K562 (cell line): ENCODE measurements at regions not wholly inside any gene's neighbourhood (a gene's known extent, or its start where the extent isn't known, plus 50 kb on each side); places are given as distances from the start of the nearest gene placed in this dataset.

Experiments
- ATAC-seq: fragments of 200-7000 bp; cut with Tn5 transposase; 3 replicates; pipeline ENCODE4 v1.9.1; 2020; ENCODE audit warnings: moderate library complexity
- BruUV-seq: library from RNA; stranded (reverse); fragments of 400-500 nt; replicated peaks from 2 replicates; lab custom pipeline; 2021; lab: Mats Ljungman, UMichigan
- CTCF ChIA-PET: fragments of 300-600 bp; formaldehyde crosslinking; extraction: SDS; loops from one replicate; lab custom pipeline; 2021; ENCODE audit warnings: low intra/inter-chr PET ratio; lab: Yijun Ruan, JAX
- POLR2A ChIA-PET: fragments of 300-600, 350-650 bp; sonication (Branson Sonifier 250); formaldehyde crosslinking; extraction: SDS; loops from one replicate; lab custom pipeline; 2021; ENCODE audit warnings: antibody characterized with exemption, inconsistent platforms; lab: Yijun Ruan, JAX
- DNase-seq, 4 experiments: peaks; one replicate each; pipeline versions ENCODE4 v3.0.0 to v3.0.0-alpha.2; 2011 to 2018; ENCODE audit warnings: low spot score in 3 of 4, mixed read lengths in 3 of 4; ENCODE audit errors: extremely low read depth in 1 of 4
- FAIRE-seq: peaks from 2 replicates; lab custom pipeline; 2011; peaks lifted over from hg19 to GRCh38; lab: Jason Lieb, UNC
- H2AFZ ChIP-seq: 2 replicates; pipeline ENCODE4 v1.6.0; 2011; ENCODE audit warnings: low read depth, low read length, control low read depth, inconsistent platforms
- H3K27ac ChIP-seq: fragments of 200-600 bp; 3 replicates; pipeline ENCODE4 v1.8.0; 2011; ENCODE audit warnings: low read depth, mild to moderate bottlenecking, control low read depth, inconsistent platforms, low read length, moderate library complexity, mixed read lengths; ENCODE audit errors: extremely low read depth
- H3K27me3 ChIP-seq, 2 experiments: fragments of 300-600 bp in 1 of 2; 2 replicates in 1 of 2; 3 replicates in 1 of 2; pipeline versions ENCODE4 v1.6.0 to v1.8.0; 2011; ENCODE audit warnings: inconsistent platforms in 2 of 2, low read length in 2 of 2, mild to moderate bottlenecking in 1 of 2, mixed read lengths in 1 of 2, moderate library complexity in 1 of 2; ENCODE audit not compliant: control insufficient read depth in 2 of 2, insufficient read depth in 2 of 2
- H3K36me3 ChIP-seq: fragments of 300-600 bp; 3 replicates; pipeline ENCODE4 v1.8.0; 2011; ENCODE audit warnings: mild to moderate bottlenecking, low read length, inconsistent platforms; ENCODE audit not compliant: control insufficient read depth, insufficient read depth
- H3K4me1 ChIP-seq, 2 experiments: fragments of 200-600 bp in 1 of 2; replicated peaks in 1 of 2; 2 replicates in 1 of 2; 3 replicates in 1 of 2; pipeline versions ENCODE4 v1.5.1 to v1.8.0; 2011; ENCODE audit warnings: inconsistent platforms in 2 of 2, low read length in 2 of 2, mild to moderate bottlenecking in 1 of 2, mixed read lengths in 1 of 2, moderate library complexity in 1 of 2; ENCODE audit not compliant: control insufficient read depth in 2 of 2, insufficient read depth in 2 of 2
- H3K4me2 ChIP-seq: 2 replicates; pipeline ENCODE4 v1.6.1; 2011; ENCODE audit warnings: low read length, control low read depth, inconsistent platforms, mixed read lengths; ENCODE audit not compliant: insufficient read depth
- H3K4me3 ChIP-seq: fragments of 200-600 bp; sonication (generic), shearing (Covaris generic); 2 replicates; pipeline ENCODE4 v1.5.1; 2016; ENCODE audit warnings: control low read depth, inconsistent platforms
- H3K79me2 ChIP-seq: fragments of 200-600 bp; 3 replicates; pipeline ENCODE4 v1.8.0; 2011; ENCODE audit warnings: low read length, inconsistent platforms; ENCODE audit not compliant: control insufficient read depth, insufficient read depth
- H3K9ac ChIP-seq, 2 experiments: 2 replicates each; pipeline versions ENCODE4 v1.6.0 to v1.6.1; 2011; ENCODE audit warnings: low read depth in 2 of 2, low read length in 2 of 2, control low read depth in 1 of 2, inconsistent platforms in 1 of 2, mild to moderate bottlenecking in 1 of 2, mixed read lengths in 1 of 2; ENCODE audit not compliant: insufficient read depth in 1 of 2
- H3K9me1 ChIP-seq: one replicate; pipeline ENCODE4 v1.6.0; 2011; ENCODE audit warnings: inconsistent platforms, mild to moderate bottlenecking, low read length, moderate library complexity; ENCODE audit not compliant: control insufficient read depth, insufficient read depth
- H3K9me3 ChIP-seq: replicated peaks from 2 replicates; pipeline ENCODE4 v1.5.1; 2011; ENCODE audit warnings: low read depth, low read length, inconsistent platforms; ENCODE audit not compliant: control insufficient read depth, insufficient read depth
- H4K20me1 ChIP-seq: replicated peaks from 2 replicates; pipeline ENCODE4 v1.6.1; 2011; ENCODE audit warnings: low read length, inconsistent platforms, mixed read lengths; ENCODE audit not compliant: control insufficient read depth, insufficient read depth
- RBM17 ChIP-seq: fragments of 200-400 bp; formaldehyde crosslinking; IDR thresholded peaks from 2 replicates; pipeline ENCODE4 v1.6.1; 2017; ENCODE audit warnings: low read depth, mild to moderate bottlenecking, low read length, borderline replicate concordance
- RFX1 ChIP-seq: fragments of 450-650 bp; IDR thresholded peaks from 2 replicates; pipeline ENCODE4 v1.6.1; 2016; ENCODE audit warnings: mild to moderate bottlenecking, moderate library complexity
- SIRT6 ChIP-seq: IDR thresholded peaks from one replicate; pipeline ENCODE4 v1.6.1; 2012; ENCODE audit warnings: low read depth, mild to moderate bottlenecking, control low read depth, inconsistent platforms, low read length, moderate library complexity
- SRSF3 ChIP-seq: fragments of 200-400 bp; formaldehyde crosslinking; IDR thresholded peaks from 2 replicates; pipeline ENCODE4 v1.6.1; 2016; ENCODE audit warnings: mild to moderate bottlenecking, low read length, moderate library complexity; ENCODE audit not compliant: insufficient read depth
- YBX1 ChIP-seq: fragments of 450-650 bp; IDR thresholded peaks from 2 replicates; pipeline ENCODE4 v1.7.1; 2016; ENCODE audit warnings: mild to moderate bottlenecking
- ZNF3 ChIP-seq: fragments of 250-450 bp; sonication (Bioruptor Pico); IDR thresholded peaks from 2 replicates; pipeline ENCODE4 v1.5.0; 2021; ENCODE audit warnings: mild to moderate bottlenecking, moderate library complexity
- ZNF311 ChIP-seq: fragments of 250-450 bp; sonication (Bioruptor Pico); IDR thresholded peaks from 2 replicates; pipeline ENCODE4 v1.4.0; 2020; ENCODE audit warnings: mild to moderate bottlenecking, moderate library complexity
- WGBS: fragments of 100-300 bp; shearing (Covaris generic); methylation state at CpG from one replicate; pipeline ENCODE4 v1.1.6; 2016; ENCODE audit warnings: low coverage, mixed read lengths; ENCODE audit not compliant: insufficient coverage; ENCODE audit errors: missing lambda C conversion rate; 5-methylcytosine and 5-hydroxymethylcytosine counted together
- in situ Hi-C: fragments of 300-500 bp; cut with MboI; formaldehyde crosslinking; loops from 4 replicates; pipeline ENCODE4 v1.15.0; 2018; ENCODE audit warnings: inconsistent platforms, mixed read lengths
- intact Hi-C: fragments of 100-400 bp; cut with micrococcal nuclease; formaldehyde crosslinking; loops from 2 replicates; pipeline ENCODE4 v1.14.2; 2022
- TF ChIP-seq, protein P1 (sequence below): IDR thresholded peaks from 2 replicates; pipeline ENCODE4 v1.6.1; 2011; ENCODE audit warnings: borderline replicate concordance, low read depth, mild to moderate bottlenecking, moderate library complexity, low read length; ENCODE audit not compliant: insufficient read depth, poor library complexity, severe bottlenecking
- TF ChIP-seq, protein P2 (sequence below), 2 experiments: fragments of 450-650 bp; conservative IDR thresholded peaks; 2 replicates each; pipeline ENCODE4 v1.6.1; 2017; ENCODE audit warnings: mild to moderate bottlenecking in 2 of 2, moderate library complexity in 2 of 2

DNA sequence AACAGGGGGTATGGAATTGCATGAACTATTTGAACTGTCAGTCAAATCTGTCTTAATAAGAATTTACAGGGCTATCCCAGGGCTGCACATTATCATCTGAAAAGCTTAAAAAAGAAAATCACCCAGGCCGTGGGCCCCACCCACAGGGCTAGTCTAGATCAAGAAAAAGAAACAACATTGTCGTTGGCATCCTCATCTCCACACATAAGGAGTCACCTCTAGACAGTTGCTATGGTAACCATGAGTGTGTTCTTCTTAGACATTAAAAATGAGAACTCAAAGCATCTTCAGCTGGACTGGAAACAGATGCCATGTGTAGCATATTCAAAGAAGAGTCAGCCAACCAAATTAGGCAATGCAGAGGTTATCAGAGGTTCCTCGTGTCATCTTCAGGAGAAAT lies 72.3 kb upstream of the CPO start:
- H3K36me3 ChIP-seq, result no peaks in the 10 kb centered on the region
- DNase-seq (no peak), FAIRE-seq (no peak), ATAC-seq (no peak)
- no peaks in the 10 kb centered on the region for H3K27me3 ChIP-seq
- BruUV-seq, result no TSS peak
- no peak overlapping the region for H3K9ac ChIP-seq
- H3K4me3 ChIP-seq, result no peak overlapping the region
- H3K4me1 ChIP-seq, result no peaks in the 10 kb centered on the region
- H3K79me2 ChIP-seq, result no peaks in the 10 kb centered on the region
- ChIA-PET POLR2A (no interaction called here), CTCF (no interaction called here)
- TF ChIP-seq SIRT6 (no peak), RBM17 (no peak), SRSF3 (no peak), ZNF311 (no peak), RFX1 (peak; percentile 70), ZNF3 (no peak), YBX1 (no peak)
- TF ChIP-seq, protein P1, sequence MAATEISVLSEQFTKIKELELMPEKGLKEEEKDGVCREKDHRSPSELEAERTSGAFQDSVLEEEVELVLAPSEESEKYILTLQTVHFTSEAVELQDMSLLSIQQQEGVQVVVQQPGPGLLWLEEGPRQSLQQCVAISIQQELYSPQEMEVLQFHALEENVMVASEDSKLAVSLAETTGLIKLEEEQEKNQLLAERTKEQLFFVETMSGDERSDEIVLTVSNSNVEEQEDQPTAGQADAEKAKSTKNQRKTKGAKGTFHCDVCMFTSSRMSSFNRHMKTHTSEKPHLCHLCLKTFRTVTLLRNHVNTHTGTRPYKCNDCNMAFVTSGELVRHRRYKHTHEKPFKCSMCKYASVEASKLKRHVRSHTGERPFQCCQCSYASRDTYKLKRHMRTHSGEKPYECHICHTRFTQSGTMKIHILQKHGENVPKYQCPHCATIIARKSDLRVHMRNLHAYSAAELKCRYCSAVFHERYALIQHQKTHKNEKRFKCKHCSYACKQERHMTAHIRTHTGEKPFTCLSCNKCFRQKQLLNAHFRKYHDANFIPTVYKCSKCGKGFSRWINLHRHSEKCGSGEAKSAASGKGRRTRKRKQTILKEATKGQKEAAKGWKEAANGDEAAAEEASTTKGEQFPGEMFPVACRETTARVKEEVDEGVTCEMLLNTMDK, result no peak
- TF ChIP-seq, protein P2, sequence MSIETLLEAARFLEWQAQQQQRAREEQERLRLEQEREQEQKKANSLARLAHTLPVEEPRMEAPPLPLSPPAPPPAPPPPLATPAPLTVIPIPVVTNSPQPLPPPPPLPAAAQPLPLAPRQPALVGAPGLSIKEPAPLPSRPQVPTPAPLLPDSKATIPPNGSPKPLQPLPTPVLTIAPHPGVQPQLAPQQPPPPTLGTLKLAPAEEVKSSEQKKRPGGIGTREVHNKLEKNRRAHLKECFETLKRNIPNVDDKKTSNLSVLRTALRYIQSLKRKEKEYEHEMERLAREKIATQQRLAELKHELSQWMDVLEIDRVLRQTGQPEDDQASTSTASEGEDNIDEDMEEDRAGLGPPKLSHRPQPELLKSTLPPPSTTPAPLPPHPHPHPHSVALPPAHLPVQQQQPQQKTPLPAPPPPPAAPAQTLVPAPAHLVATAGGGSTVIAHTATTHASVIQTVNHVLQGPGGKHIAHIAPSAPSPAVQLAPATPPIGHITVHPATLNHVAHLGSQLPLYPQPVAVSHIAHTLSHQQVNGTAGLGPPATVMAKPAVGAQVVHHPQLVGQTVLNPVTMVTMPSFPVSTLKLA (conservative IDR thresholded peaks at IDR 0.05), result no peak
- no peak overlapping the region for H3K27ac ChIP-seq
- no peaks in the 10 kb centered on the region for H3K9me3 ChIP-seq
- no peak overlapping the region for H3K4me2 ChIP-seq
- intact Hi-C loops, result no loop called here
- in situ Hi-C loops, result no loop called here
- no peak overlapping the region for H2AFZ ChIP-seq
- no peaks in the 10 kb centered on the region for H3K9me1 ChIP-seq
- H4K20me1 ChIP-seq, result no peaks in the 10 kb centered on the region
- 0% methylated on average over 3 of the region's 3 CpGs for WGBS
